ENCODE measurements at regions not wholly inside any gene's neighbourhood (a gene's known extent, or its start where the extent isn't known, plus 50 kb on each side); places are given as distances from the start of the nearest gene placed in this dataset.

- TF ChIP-seq CTCF (conservative IDR thresholded peaks at IDR 0.05; ENCODE audit: low read length) (no peak), EZH2phosphoT487 (IDR thresholded peaks at IDR 0.05; ENCODE audit: borderline replicate concordance, low read depth, low read length) (no peak)
Observed at GRCh38 chr18:76232010-76232409, 263.0 kb downstream of the ZNF516 start.
